HepG2 (cell line): ENCODE measurements at regions not wholly inside any gene's neighbourhood (a gene's known extent, or its start where the extent isn't known, plus 50 kb on each side); places are given as distances from the start of the nearest gene placed in this dataset.

Experiments used
- ATAC-seq: fragments of 200-7000 bp; cut with Tn5 transposase; 3 replicates; pipeline ENCODE4 v1.9.1; 2020; ENCODE audit warnings: mild to moderate bottlenecking, moderate library complexity
- BruUV-seq: library from RNA; stranded (reverse); fragments of 400-500 nt; replicated peaks from 2 replicates; lab custom pipeline; 2021; lab: Mats Ljungman, UMichigan
- CTCF ChIA-PET: fragments of 300-600 bp; formaldehyde crosslinking; extraction: SDS; loops from one replicate; lab custom pipeline; 2021; ENCODE audit warnings: low total read pairs, inconsistent platforms, low intra/inter-chr PET ratio; lab: Yijun Ruan, JAX
- POLR2A ChIA-PET: fragments of 350-600 bp; sonication (Branson Sonifier 250); formaldehyde crosslinking; loops from one replicate; lab custom pipeline; 2020; ENCODE audit warnings: antibody characterized with exemption, inconsistent platforms; lab: Yijun Ruan, JAX
- DNase-seq: peaks from one replicate; pipeline ENCODE4 v3.0.0-alpha.2; 2015; ENCODE audit warnings: low spot score
- FAIRE-seq: peaks from 3 replicates; lab custom pipeline; 2011; peaks lifted over from hg19 to GRCh38; lab: Jason Lieb, UNC
- H2AFZ ChIP-seq: one replicate; pipeline ENCODE4 v1.6.1; 2011; ENCODE audit warnings: low read length, inconsistent platforms
- H3K27ac ChIP-seq: fragments of 300-600 bp; 3 replicates; pipeline ENCODE4 v1.8.0; 2011; ENCODE audit warnings: mixed run types, mild to moderate bottlenecking, mixed read lengths, low read length, inconsistent platforms; ENCODE audit not compliant: insufficient read depth; ENCODE audit errors: extremely low read length
- H3K27me3 ChIP-seq, 2 experiments: fragments of 200-600 bp in 1 of 2; 2 replicates in 1 of 2; 3 replicates in 1 of 2; pipeline versions ENCODE4 v1.6.0 to v1.8.0; 2011; ENCODE audit warnings: low read length in 2 of 2, mild to moderate bottlenecking in 2 of 2, moderate library complexity in 2 of 2, inconsistent platforms in 1 of 2; ENCODE audit not compliant: insufficient read depth in 2 of 2, control insufficient read depth in 1 of 2
- H3K36me3 ChIP-seq, 2 experiments: fragments of 200-600 bp in 1 of 2; replicated peaks in 1 of 2; 2 replicates in 1 of 2; 3 replicates in 1 of 2; pipeline versions ENCODE4 v1.5.1 to v1.8.0; 2011; ENCODE audit warnings: low read length in 2 of 2, inconsistent platforms in 1 of 2; ENCODE audit not compliant: insufficient read depth in 2 of 2, control insufficient read depth in 1 of 2
- H3K4me1 ChIP-seq: 2 replicates; pipeline ENCODE4 v1.5.1; 2012; ENCODE audit warnings: low read length, inconsistent platforms; ENCODE audit not compliant: insufficient read depth
- H3K4me2 ChIP-seq: 2 replicates; pipeline ENCODE4 v1.6.0; 2011; ENCODE audit warnings: low read depth, low read length, inconsistent platforms
- H3K4me3 ChIP-seq, 3 experiments: fragments of 200-600 bp in 1 of 3; sonication (generic), shearing (Covaris generic) in 1 of 3; replicated peaks in 1 of 3; 2 replicates each; pipeline ENCODE4 v1.5.1; 2011 to 2016; ENCODE audit warnings: low read length in 3 of 3, inconsistent platforms in 2 of 3, low read depth in 2 of 3, mild to moderate bottlenecking in 2 of 3, control low read depth in 1 of 3, mixed read lengths in 1 of 3; ENCODE audit not compliant: insufficient read depth in 1 of 3
- H3K79me2 ChIP-seq: one replicate; pipeline ENCODE4 v1.6.1; 2011; ENCODE audit warnings: low read length, inconsistent platforms; ENCODE audit not compliant: insufficient read depth
- H3K9ac ChIP-seq: 2 replicates; pipeline ENCODE4 v1.6.0; 2011; ENCODE audit warnings: mild to moderate bottlenecking, low read depth, low read length, inconsistent platforms; ENCODE audit not compliant: insufficient read depth
- H3K9me3 ChIP-seq: 2 replicates; pipeline ENCODE4 v1.5.1; 2012; ENCODE audit warnings: mild to moderate bottlenecking, low read length
- H4K20me1 ChIP-seq: 2 replicates; pipeline ENCODE4 v1.6.0; 2011; ENCODE audit warnings: inconsistent platforms, mild to moderate bottlenecking, low read length, moderate library complexity; ENCODE audit not compliant: insufficient read depth
- ETS1 ChIP-seq: sonication (generic); formaldehyde crosslinking; IDR thresholded peaks from 2 replicates; pipeline ENCODE4 v1.4.0; 2020; ENCODE audit warnings: missing genetic modification reagents
- GZF1 ChIP-seq: sonication (generic); formaldehyde crosslinking; IDR thresholded peaks from 2 replicates; pipeline ENCODE4 v1.5.1; 2020; ENCODE audit warnings: mild to moderate bottlenecking, missing genetic modification reagents
- KAT7 ChIP-seq: IDR thresholded peaks from 2 replicates; pipeline ENCODE4 v1.6.1; 2018; ENCODE audit warnings: borderline replicate concordance, missing compliant biosample characterization
- KLF16 ChIP-seq, 2 experiments: sonication (generic) in 1 of 2; formaldehyde crosslinking in 1 of 2; IDR thresholded peaks; 2 replicates each; pipeline versions ENCODE4 v1.6.1 to v1.8.0; 2016 to 2023; ENCODE audit warnings: missing genetic modification reagents in 2 of 2, missing compliant biosample characterization in 1 of 2
- KLF6 ChIP-seq: IDR thresholded peaks from 2 replicates; pipeline ENCODE4 v1.8.0; 2016; ENCODE audit warnings: missing biosample characterization, missing genetic modification reagents
- MLXIP ChIP-seq: sonication (generic); formaldehyde crosslinking; IDR thresholded peaks from 2 replicates; pipeline ENCODE4 v1.9.0; 2021; ENCODE audit warnings: missing genetic modification reagents, borderline replicate concordance
- NFKB2 ChIP-seq: sonication (generic); formaldehyde crosslinking; IDR thresholded peaks from 2 replicates; pipeline ENCODE4 v1.4.0; 2020; ENCODE audit warnings: missing genetic modification reagents, borderline replicate concordance
- POGZ ChIP-seq: sonication (generic); formaldehyde crosslinking; IDR thresholded peaks from 2 replicates; pipeline ENCODE4 v1.4.0; 2020; ENCODE audit warnings: mild to moderate bottlenecking, missing genetic modification reagents
- PRDM10 ChIP-seq: sonication (generic); formaldehyde crosslinking; IDR thresholded peaks from 2 replicates; pipeline ENCODE4 v1.4.0; 2020; ENCODE audit warnings: low read depth, missing genetic modification reagents
- SMYD3 ChIP-seq: sonication (generic); formaldehyde crosslinking; IDR thresholded peaks from 2 replicates; pipeline ENCODE4 v1.8.1; 2023; ENCODE audit warnings: mild to moderate bottlenecking, missing genetic modification reagents
- TBX2 ChIP-seq: sonication (generic); formaldehyde crosslinking; IDR thresholded peaks from 2 replicates; pipeline ENCODE4 v1.5.0; 2020; ENCODE audit warnings: missing genetic modification reagents, mild to moderate bottlenecking, borderline replicate concordance
- ZNF234 ChIP-seq: sonication (generic); formaldehyde crosslinking; conservative IDR thresholded peaks from 2 replicates; pipeline ENCODE4 v1.5.1; 2020; ENCODE audit warnings: mild to moderate bottlenecking, missing genetic modification reagents
- ZNF33B ChIP-seq: sonication (generic); formaldehyde crosslinking; IDR thresholded peaks from 2 replicates; pipeline ENCODE4 v1.5.1; 2020; ENCODE audit warnings: mild to moderate bottlenecking, missing genetic modification reagents
- ZNF44 ChIP-seq: sonication (generic); formaldehyde crosslinking; IDR thresholded peaks from 2 replicates; pipeline ENCODE4 v1.5.1; 2020; ENCODE audit warnings: mild to moderate bottlenecking, missing genetic modification reagents
- ZNF660 ChIP-seq: sonication (generic); formaldehyde crosslinking; IDR thresholded peaks from 2 replicates; pipeline ENCODE4 v1.5.1; 2020; ENCODE audit warnings: mild to moderate bottlenecking, low read depth, missing genetic modification reagents, borderline replicate concordance
- ZNF724P ChIP-seq: sonication (generic); formaldehyde crosslinking; IDR thresholded peaks from 2 replicates; pipeline ENCODE4 v1.8.0; 2022; ENCODE audit warnings: missing genetic modification reagents, borderline replicate concordance
- ZNF772 ChIP-seq: sonication (generic); formaldehyde crosslinking; IDR thresholded peaks from 2 replicates; pipeline ENCODE4 v1.5.0; 2020; ENCODE audit warnings: mild to moderate bottlenecking, missing genetic modification reagents
- ZNF841 ChIP-seq: sonication (generic); formaldehyde crosslinking; IDR thresholded peaks from 2 replicates; pipeline ENCODE4 v1.8.1; 2023; ENCODE audit warnings: missing genetic modification reagents, borderline replicate concordance
- ZSCAN31 ChIP-seq: sonication (generic); formaldehyde crosslinking; IDR thresholded peaks from 2 replicates; pipeline ENCODE4 v1.5.0; 2020; ENCODE audit warnings: low read depth, mild to moderate bottlenecking, missing genetic modification reagents
- WGBS: methylation state at CpG from one replicate; pipeline ENCODE4 v1.1.6; 2017; ENCODE audit warnings: low lambda C conversion rate; 5-methylcytosine and 5-hydroxymethylcytosine counted together
- in situ Hi-C: cut with HindIII; loops from 2 replicates; pipeline ENCODE4 v1.10.0; 2017; ENCODE audit warnings: low pct_unique_long_range_greater_than_20kb; ENCODE audit not compliant: extremely low pct_ligation_motif_present
- intact Hi-C: fragments of 100-400 bp; cut with micrococcal nuclease; formaldehyde crosslinking; loops from one replicate; pipeline ENCODE4 v1.10.0; 2022; ENCODE audit not compliant: unreplicated experiment

GRCh38 chr5:173522518-173522917 lies 93.9 kb downstream of the BOD1 start:
- no peak for FAIRE-seq
- no TSS peak for BruUV-seq
- WGBS = 10% methylated on average over 1 of the region's 1 CpG
- ChIA-PET CTCF (no interaction called here), POLR2A (no interaction called here)
- TF ChIP-seq KLF6 (CRISPR knock-in tag) (no peak), ETS1 (CRISPR knock-in tag) (no peak), MLXIP (CRISPR knock-in tag) (no peak), GZF1 (CRISPR knock-in tag) (no peak), PRDM10 (CRISPR knock-in tag) (no peak), ZNF660 (CRISPR knock-in tag) (no peak), ZSCAN31 (CRISPR knock-in tag) (no peak), NFKB2 (CRISPR knock-in tag) (no peak), SMYD3 (no peak), KLF16 (CRISPR knock-in tag; IDR thresholded peaks at IDR 0.05) (no peak), KAT7 (CRISPR knock-in tag) (no peak), ZNF44 (CRISPR knock-in tag) (no peak), POGZ (CRISPR knock-in tag) (no peak), ZNF234 (CRISPR knock-in tag) (no peak), ZNF724P (CRISPR knock-in tag) (no peak), ZNF841 (CRISPR knock-in tag) (no peak), TBX2 (CRISPR knock-in tag) (no peak), ZNF33B (CRISPR knock-in tag) (no peak), ZNF772 (CRISPR knock-in tag) (no peak)
- H3K4me3 ChIP-seq = no peak overlapping the region
- intact Hi-C loops = no loop called here
- H3K27ac ChIP-seq = no peak overlapping the region
- no peak overlapping the region for H2AFZ ChIP-seq
- no peak overlapping the region for H3K9ac ChIP-seq
- no peak overlapping the region for H3K4me2 ChIP-seq
- H3K36me3 ChIP-seq = no peaks in the 10 kb centered on the region
- no peaks in the 10 kb centered on the region for H3K9me3 ChIP-seq
- H4K20me1 ChIP-seq = no peaks in the 10 kb centered on the region
- no peak for ATAC-seq
- in situ Hi-C loops = no loop called here
- H3K4me1 ChIP-seq = no peaks in the 10 kb centered on the region
- H3K79me2 ChIP-seq = no peaks in the 10 kb centered on the region
- H3K27me3 ChIP-seq = peaks cover 0 to 15% of the 10 kb centered on the region in 2 experiments; a peak in 1 of 5 replicates
- no peak for DNase-seq
